GM18519 (cell line): ENCODE measurements at regions not wholly inside any gene's neighbourhood (a gene's known extent, or its start where the extent isn't known, plus 50 kb on each side); places are given as distances from the start of the nearest gene placed in this dataset.
"Not testable (repeated sequence)": the region's sequence is repeated elsewhere in the genome, so short reads cannot be mapped to it uniquely, and the experiment has no call there.

Experiments used
- ATAC-seq: cut with Tn5 transposase; IDR thresholded peaks from one replicate; pipeline ENCODE4 v1.9.1; 2021; ENCODE audit warnings: mild to moderate bottlenecking, moderate library complexity; ENCODE audit not compliant: unreplicated experiment, low FRiP score

DNA sequence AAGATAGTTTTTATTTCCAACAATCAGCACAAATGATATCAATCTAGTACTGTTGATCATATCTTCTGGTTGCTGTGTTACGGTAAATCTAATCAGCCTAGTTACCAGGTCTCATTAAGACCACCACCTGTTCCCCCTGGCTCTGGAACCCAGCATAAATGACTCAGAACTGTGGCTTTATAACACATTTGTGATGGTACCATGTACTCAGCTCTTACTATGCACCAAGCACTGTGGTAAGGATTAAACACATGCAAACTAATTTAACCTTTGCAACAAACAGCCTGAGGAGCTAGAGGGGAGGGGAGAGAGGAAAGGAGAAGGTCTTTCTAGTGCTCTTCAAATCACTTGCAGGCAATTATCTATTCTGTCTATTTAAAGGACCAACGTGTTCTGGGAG lies 173.9 kb upstream of the LMCD1 start:
- ATAC-seq = no peak

DNA sequence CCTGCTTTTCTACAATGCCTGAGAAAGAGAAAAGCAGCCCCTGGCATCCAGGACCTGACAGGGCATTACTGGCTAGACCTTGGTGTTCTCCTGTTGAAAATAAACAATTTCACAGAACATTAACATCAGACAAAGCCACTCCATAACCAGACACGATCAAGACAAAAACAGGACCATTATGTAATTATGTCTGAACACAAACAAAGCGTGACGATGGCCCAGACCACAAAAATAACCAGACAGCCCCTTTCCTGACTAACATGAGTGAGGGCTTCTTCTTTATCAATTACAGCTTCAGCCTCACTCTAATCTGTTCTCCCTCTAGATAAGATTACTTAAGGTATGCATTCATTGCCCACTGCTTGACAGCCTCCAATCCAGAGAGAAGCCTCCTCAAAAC lies 172.7 kb upstream of the LMCD1 start:
- ATAC-seq = no peak

DNA sequence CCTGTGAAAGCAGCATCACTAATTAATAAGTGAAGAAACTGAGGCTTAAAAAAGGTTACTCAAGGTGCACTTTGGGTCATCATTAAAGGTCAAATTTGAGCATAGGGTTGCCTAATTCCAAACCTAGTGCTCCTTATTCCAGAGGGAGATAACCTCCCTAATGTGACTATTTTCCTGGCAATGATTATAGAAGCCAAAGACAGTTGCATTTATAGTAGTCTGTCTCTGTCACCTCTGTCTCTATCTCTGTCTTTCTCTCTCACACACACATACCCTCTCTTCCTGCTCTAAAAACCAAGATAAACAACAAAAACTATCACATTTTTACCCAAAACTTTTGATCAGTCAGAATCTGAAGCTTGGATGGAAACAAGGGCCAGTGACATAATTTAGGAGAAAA lies 172.0 kb upstream of the LMCD1 start:
- no peak for ATAC-seq

DNA sequence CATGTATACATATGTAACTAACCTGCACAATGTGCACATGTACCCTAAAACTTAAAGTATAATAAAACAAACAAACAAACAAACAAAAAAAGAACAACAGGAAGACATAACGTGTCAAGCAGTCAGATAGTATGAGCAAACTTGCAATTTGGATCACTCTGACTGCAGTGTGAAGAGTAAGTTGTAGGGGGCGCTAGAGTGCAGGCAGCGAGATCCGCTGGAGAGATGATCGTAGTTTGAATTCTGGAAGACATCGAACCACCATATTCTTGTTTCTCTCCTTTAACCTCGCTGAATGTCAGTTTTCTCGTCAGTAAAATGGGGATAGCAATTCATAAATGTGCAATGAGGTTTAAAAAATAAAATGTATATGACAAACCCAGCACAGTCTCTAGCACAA lies 165.2 kb upstream of the LMCD1 start:
- ATAC-seq = no peak

DNA sequence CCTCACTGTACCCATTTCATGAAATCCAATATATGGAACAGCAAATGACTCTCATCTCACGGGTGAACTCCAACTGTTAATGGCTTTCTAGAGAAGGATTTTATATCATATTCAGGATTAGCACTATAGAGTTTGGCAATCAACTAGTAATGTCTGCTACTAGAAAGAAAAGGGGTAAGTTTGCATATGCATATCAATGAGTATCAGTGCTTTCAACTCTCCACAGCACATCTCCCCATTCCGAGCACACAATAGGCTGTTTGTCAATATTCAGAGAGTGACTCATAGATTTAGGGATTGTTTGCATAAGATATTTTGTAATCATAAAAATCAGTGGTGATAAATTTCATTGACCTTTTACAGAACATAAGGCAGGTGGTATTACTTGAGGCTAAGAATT lies 163.2 kb upstream of the LMCD1 start:
- ATAC-seq = no peak

DNA sequence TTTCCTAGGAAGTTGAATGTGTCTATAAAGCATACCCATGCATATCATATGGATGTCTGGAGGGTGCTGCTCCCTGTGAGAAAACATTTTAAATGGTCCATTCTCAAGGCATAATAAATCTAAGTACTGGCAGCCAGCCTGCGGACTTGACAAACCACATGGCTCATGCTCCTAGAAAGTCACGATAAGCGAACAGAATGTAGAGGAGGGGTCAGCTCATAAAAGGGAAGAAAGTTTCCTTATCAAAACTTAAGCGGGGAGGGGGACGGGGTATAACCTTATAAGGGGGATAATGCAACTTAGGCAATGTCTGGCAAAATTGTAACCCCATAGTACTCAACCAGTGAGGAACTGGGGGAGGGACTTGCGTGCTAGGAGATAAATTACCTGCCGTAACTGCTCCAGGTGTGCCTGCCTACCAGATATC lies 159.8 kb upstream of the LMCD1 start:
- no peak for ATAC-seq

DNA sequence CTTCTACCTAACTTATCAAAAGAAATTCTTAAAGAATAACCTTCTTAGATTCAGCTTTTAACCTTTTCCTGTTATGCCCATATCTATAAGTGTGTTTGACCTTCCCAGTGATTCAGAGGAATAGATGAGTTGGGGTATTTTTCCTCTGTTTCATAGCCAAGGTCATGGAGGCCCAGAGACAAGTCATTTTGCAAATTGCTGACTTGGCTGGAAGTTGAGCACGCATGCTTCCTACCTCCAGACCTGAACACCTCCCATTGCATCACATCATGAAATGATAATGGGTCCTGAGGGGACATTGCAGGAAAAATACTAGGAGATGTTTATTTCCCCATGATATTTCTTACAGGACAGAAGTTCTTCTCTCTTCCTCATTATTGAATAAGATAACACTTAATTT lies 158.6 kb upstream of the LMCD1 start:
- no peak for ATAC-seq

DNA sequence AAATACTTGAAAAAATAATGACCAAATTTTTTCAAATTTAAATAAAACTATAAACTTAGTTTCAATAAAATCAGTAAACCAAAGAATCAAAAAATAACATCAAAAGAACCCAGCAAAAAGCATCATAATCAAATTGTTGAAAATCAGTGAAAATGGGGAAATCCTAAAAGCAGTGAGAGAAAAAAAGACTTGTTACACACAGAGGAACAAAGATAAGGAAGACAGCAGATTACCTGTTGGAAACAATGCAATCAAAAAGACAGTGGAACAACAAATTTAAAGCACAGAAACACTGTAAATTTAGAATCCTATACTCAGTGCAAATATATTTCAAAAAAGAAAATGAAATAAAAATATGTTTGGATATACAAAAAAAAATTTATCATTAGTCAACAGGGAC lies 156.2 kb upstream of the LMCD1 start:
- ATAC-seq = no peak

DNA sequence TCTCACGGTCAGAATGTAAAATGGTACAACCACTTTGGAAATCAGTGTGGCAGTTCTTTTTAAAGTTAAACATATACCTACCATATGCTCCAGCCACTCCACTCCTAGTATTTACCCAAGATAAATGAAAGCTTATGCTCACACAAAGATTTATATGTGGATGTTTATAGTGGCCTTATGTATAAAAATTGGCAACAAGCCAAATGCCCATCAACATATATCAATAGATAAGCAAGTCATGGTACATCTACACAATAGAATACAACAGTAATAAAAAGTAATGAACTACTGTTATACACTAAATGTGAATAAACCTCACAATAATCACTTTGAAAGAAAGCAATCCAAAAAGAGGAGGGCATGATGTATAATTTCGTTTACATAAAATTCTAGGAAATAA lies 153.5 kb upstream of the LMCD1 start:
- ATAC-seq = no peak

DNA sequence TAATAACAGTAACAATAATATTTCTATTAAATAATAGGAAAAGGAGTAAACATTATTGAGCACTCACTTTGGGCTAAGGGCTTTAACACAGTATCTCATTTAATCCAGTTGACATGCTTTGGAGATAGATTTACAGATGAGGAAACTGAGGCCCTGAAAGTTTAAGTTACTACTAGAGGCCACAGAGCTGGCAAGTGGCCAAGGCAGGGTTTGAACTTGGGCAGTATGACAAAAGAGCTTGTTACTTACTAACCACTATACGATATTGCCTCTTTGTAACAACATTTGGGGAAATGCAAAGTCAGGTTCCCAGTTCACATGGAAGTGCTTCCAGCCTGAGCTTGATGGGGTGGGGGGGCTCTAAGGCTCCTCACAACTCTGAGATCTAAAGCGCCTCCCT lies 149.1 kb upstream of the LMCD1 start:
- no peak for ATAC-seq

DNA sequence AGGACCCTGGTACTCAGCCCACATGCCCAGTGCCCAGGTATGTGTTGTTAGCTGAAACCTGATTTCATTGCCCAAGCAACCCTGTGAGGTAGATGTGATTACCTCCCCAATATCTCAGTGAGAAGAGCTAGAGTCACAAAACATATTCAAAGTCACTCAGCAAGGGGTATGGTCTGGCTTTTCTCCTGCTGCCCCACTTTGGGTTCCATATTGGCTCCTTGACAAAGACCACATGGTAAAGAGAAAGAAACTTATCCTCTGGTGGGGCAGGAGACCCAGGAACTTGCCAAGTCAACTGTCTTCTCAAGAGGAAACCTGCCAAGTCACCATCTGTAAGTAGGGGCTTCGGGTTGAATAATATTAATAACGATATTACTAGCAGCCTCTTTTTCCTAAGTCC lies 148.3 kb upstream of the LMCD1 start:
- no peak for ATAC-seq

DNA sequence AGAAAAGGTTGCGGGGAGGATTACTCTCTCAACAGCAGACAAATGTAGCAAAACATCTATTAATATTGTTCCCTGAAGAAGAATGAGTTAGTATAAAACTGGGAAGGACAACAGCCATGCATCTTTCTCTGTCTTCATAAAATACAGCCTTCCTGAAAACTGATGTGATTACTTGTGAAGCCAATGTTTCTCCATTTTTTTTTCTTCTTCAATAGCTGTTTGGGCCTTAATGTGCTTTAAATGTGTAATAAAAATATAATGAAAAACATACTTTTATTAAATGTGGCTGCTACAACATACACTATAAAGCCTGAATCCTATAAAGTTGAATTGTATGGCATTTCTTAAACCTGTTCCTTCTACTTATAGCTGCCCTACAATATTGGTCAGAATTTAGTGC lies 146.3 kb upstream of the LMCD1 start:
- no peak for ATAC-seq

DNA sequence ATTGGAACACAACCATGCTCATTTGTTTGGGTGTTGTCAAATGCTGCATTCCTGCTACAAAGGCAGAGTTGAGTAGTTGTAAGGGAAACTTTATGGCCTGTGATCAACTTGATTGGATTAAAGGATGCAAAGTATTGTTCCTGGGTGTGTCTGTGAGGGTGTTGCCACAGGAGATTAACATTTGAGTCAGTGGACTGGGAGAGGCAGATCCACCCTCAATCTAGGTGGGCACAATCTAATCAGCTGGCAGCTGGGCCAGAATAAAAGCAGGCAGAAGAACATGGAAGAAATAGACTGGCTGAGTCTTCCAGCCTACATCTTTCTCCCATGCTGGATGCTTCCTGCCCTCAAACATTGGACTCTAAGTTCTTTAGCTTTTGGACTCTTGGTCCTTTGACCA lies 145.6 kb upstream of the LMCD1 start:
- not testable (repeated sequence) for ATAC-seq

DNA sequence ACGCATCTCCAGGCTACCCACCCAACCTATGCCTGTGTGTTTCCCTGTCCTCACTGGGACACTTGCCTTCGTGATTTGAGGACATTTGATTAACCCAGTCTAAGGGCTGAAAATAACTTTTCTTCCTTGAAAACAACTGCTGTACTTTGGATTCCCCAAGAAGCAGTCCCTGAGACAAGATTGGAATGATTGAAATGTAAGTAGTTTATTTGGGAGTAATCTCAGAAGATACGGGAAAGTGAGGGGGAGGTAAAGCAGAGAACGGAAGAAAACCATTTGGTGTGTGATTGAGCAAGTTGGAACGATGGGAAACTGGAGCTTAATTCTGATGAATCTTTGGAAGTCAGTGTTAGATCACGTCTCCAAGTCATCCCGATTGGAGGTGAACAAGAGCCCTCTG lies 143.8 kb upstream of the LMCD1 start:
- no peak for ATAC-seq

DNA sequence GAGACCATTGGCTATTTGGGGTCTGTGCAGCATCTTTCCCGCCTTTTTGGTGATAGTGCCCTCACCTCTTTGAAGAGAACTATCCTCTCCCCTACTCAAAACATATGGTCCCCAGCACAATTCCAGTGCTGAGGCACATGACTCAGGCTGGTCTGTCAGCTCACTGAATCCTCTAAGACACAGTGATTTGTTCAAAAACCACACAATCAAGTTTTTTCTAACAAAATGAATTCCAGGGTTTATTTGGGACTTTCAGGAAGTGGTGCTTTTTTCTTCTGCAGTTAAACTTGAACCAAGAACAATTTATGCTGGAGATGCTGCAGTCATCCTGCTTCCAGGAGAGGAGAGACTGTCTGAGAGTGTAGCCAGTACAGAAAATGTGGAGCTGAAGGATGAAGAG lies 142.5 kb upstream of the LMCD1 start:
- ATAC-seq = no peak

DNA sequence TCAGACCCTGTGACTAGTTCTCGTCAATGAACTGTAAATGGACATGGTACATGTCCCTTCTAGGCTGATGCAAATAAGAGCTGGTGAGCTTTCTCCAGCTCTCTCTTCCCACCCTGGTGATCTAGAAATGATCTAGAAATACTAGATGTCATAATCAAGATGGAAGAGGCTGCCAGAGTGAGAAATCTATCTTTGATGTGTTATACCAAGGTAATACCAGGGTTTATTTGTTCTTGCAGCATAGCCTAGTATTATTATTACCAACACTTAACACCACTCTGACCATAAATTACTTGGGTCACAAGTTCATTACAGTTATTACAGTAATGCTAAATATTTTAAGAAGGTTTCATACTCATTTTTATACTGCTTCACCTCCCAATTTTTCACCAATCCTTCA lies 138.4 kb upstream of the LMCD1 start:
- no peak for ATAC-seq

DNA sequence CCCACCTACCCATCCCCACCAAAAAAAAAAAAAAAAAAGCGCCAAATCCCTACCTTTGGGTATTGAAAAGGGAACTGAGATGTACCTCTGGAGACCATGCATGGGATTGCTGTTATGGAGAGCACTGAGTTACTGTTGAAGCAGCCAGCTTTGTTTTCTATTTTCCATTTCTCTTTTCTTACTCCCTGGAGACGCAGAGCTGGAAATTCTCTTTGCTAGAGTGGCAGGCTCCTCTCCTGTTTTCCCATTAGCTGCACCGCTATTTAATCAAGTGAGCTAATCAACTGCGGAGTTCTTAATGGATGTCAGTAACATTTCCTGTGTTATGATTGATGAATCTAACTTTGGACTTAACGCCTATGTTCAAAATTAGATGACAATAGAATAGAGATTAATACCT lies 136.1 kb upstream of the LMCD1 start:
- no peak for ATAC-seq

DNA sequence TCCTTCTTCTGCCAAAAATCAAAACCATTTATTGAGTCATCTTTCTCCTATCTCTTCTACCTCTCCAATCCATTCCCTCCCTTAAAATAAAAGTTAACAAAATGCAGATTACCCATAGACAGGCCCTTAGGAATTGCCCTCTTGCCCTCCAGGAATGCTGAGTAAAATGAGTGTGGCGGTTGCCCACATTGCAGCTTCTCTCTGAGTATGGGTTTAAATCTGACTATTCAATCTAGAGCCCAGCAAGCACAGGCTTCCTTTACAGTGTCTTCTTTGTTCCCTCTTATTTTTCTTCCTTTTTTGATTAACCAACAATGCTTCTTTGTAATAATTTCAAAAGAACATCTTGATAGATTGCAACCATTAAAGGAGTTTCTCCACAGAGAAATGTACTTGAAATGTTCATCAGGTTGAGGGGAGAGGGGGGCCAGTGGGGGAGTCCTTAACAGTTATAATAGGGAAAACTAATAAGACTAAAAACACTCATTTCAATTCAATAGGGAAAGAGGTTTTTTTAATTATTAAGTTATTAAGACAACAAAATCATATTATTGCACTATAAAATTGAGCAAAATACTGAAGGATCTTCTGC lies 135.3 kb upstream of the LMCD1 start:
- ATAC-seq = no peak

DNA sequence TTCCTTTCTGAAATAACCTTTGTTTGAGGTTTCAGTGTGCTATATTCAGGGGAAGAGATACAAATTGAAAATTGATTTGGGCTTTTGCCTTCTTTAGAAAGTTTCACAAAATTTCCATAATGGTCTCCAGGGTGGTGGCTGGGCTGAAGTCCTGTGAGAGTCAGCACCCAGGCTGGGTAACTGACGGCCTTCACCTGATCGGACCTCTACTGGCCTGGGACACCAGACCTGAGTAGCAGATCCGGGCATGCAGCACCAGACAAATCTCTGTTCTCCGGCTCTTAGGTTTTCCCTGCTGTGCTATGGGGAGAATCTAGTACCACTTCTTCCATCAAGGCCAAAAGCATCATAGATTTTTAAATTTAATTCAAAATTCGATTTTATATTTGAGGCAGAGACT lies 133.0 kb upstream of the LMCD1 start:
- no peak for ATAC-seq

DNA sequence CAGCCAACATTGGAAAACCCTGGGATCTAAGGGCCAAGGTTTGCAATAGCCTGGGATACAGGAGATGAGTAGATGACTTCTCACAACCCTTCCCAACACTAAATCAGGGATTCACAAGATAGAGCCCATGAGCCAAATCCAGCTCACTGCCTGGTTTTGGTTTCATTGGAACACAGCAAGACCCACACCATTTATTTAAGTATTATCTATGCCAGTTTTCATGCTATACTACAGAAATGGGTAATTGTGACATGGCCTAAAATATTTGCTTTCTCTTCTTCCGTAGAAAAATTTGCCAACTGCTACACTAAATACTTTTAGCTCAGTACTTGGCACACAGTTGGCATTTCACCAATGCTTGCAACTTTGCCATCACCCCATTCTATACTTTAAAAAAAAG lies 132.0 kb upstream of the LMCD1 start:
- no peak for ATAC-seq

DNA sequence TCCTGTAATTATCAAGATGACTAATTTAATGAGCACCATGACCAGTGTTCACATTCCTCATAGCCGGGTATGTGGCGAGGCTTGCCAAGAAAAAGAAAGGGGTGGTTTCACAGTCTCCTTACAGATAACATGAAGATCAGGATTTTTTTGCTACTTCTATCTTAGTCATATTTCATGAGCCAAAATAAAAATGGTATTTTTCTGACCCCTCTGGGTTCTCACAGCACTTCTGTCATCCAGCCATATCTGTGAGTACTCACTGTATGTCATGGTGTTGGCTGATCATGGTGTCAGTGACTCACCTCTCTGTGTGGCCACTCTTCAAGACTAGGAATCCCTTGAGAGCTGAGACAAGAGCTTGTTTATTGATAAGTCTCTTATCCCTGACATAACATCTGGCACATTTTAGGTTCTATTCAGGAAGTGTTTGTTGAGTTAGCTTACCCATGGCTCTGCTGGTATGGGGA lies 130.5 kb upstream of the LMCD1 start:
- ATAC-seq = no peak

DNA sequence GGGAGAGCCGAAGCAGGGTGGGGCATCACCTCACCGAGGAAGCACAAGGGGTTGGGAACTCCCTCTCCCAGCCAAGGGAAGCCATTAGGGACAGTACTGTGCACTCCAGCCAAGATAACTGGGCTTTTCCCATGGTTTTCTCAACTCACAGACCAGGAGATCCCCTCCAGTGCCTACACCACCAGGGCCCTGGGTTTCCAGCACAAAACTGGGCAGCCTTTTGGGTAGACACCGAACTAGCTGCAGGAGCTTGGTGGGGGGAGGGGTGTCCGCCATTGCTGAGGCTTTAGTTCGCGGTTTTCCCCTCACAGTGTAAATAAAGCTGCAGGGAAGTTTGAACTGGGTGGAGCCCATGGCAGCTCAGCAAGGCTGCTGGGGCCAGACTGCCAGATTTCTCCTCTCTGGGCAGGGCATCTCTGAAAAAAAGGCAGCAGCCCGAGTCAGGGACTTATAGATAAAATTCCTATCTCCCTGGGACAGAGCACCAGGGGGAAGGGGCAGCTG lies 129.6 kb upstream of the LMCD1 start:
- ATAC-seq = no peak
